ENCODE measurements at regions not wholly inside any gene's neighbourhood (a gene's known extent, or its start where the extent isn't known, plus 50 kb on each side); places are given as distances from the start of the nearest gene placed in this dataset.

GRCh38 chrX:106331606-106332005 lies 163.5 kb downstream of the PWWP3B start:
- Histone ChIP-seq H3K4me2 (ENCODE audit: low read depth, low read length) (no peak overlapping the region), H3K27ac (ENCODE audit: extremely low read length, insufficient read depth, low read length) (no peak overlapping the region), H3K36me3 (replicated peaks in 1 of 2; ENCODE audit: control insufficient read depth in 1 of 2, insufficient read depth in 2 of 2, low read length in 2 of 2) (no peaks in the 10 kb centered on the region), H3K9ac (ENCODE audit: insufficient read depth, low read depth, low read length) (no peak overlapping the region), H2AFZ (ENCODE audit: low read length) (no peak overlapping the region), H3K9me3 (ENCODE audit: low read length) (no peaks in the 10 kb centered on the region), H4K20me1 (ENCODE audit: insufficient read depth, low read length) (no peaks in the 10 kb centered on the region), H3K4me1 (ENCODE audit: insufficient read depth, low read length) (no peaks in the 10 kb centered on the region), H3K79me2 (ENCODE audit: insufficient read depth, low read length) (no peaks in the 10 kb centered on the region), H3K27me3 (ENCODE audit: control insufficient read depth in 1 of 2, insufficient read depth in 2 of 2, low read length in 2 of 2) (no peaks in the 10 kb centered on the region), H3K4me3 (replicated peaks in 1 of 3; ENCODE audit: insufficient read depth in 1 of 3, low read depth in 2 of 3, low read length in 3 of 3) (no peak overlapping the region)
- ChIA-PET CTCF (ENCODE audit: low intra/inter-chr PET ratio, low total read pairs) (no interaction called here), POLR2A (no interaction called here)
- in situ Hi-C loops (cut with HindIII; ENCODE audit: extremely low pct_ligation_motif_present, low pct_unique_long_range_greater_than_20kb) (no loop called here), intact Hi-C loops (cut with micrococcal nuclease; ENCODE audit: unreplicated experiment) (no loop called here)
- no peak for TF ChIP-seq ZNF607 (CRISPR knock-in tag; IDR thresholded peaks at IDR 0.05; ENCODE audit: borderline replicate concordance)
- TF ChIP-seq ZNF891 (CRISPR knock-in tag; IDR thresholded peaks at IDR 0.05), result no peak
- TF ChIP-seq PRDM4 (CRISPR knock-in tag; IDR thresholded peaks at IDR 0.05; ENCODE audit: borderline replicate concordance), result no peak
- WGBS (ENCODE audit: low lambda C conversion rate), result 0% methylated on average over 2 of the region's 3 CpGs
- ATAC-seq (no peak), DNase-seq (ENCODE audit: low spot score) (no peak), FAIRE-seq (no peak)
- no TSS peak for BruUV-seq (replicated peaks)

- in situ Hi-C loops (cut with HindIII; ENCODE audit: extremely low pct_ligation_motif_present, low pct_unique_long_range_greater_than_20kb) (no loop called here), intact Hi-C loops (cut with micrococcal nuclease; ENCODE audit: unreplicated experiment) (no loop called here)
- H3K4me3 ChIP-seq (replicated peaks in 1 of 3; ENCODE audit: insufficient read depth in 1 of 3, low read depth in 2 of 3, low read length in 3 of 3), result no peak overlapping the region
- peak; percentile 48 for TF ChIP-seq ZFP36 (IDR thresholded peaks at IDR 0.05; ENCODE audit: borderline replicate concordance, low read depth, low read length, partially characterized antibody)
- no peak for TF ChIP-seq ZNF326 (CRISPR knock-in tag; IDR thresholded peaks at IDR 0.05; ENCODE audit: borderline replicate concordance)
- TF ChIP-seq ARNT2 (CRISPR knock-in tag; IDR thresholded peaks at IDR 0.05; ENCODE audit: low read depth), result no peak
- TF ChIP-seq RXRB (CRISPR knock-in tag; IDR thresholded peaks at IDR 0.05; ENCODE audit: borderline replicate concordance), result no peak
- no peak for TF ChIP-seq MXD3 (CRISPR knock-in tag; IDR thresholded peaks at IDR 0.05)
- TF ChIP-seq SOX13 (IDR thresholded peaks at IDR 0.05), result no peak
- TF ChIP-seq SOX13 (CRISPR knock-in tag; conservative IDR thresholded peaks at IDR 0.05 in 1 of 2, IDR thresholded peaks at IDR 0.05 in 1 of 2), result no peak
- TF ChIP-seq HIVEP1 (CRISPR knock-in tag; IDR thresholded peaks at IDR 0.05), result no peak
- H3K27me3 ChIP-seq (ENCODE audit: control insufficient read depth in 1 of 2, insufficient read depth in 2 of 2, low read length in 2 of 2), result no peaks in the 10 kb centered on the region
- BruUV-seq (replicated peaks), result no TSS peak
- ChIA-PET CTCF (ENCODE audit: low intra/inter-chr PET ratio, low total read pairs) (no interaction called here), POLR2A (no interaction called here)
- H4K20me1 ChIP-seq (ENCODE audit: insufficient read depth, low read length), result no peaks in the 10 kb centered on the region
- H3K4me1 ChIP-seq (ENCODE audit: insufficient read depth, low read length), result no peaks in the 10 kb centered on the region
- WGBS (ENCODE audit: low lambda C conversion rate), result under 1% methylated on average over 3 of the region's 3 CpGs
- H3K4me2 ChIP-seq (ENCODE audit: low read depth, low read length), result no peak overlapping the region
- no peak overlapping the region for H2AFZ ChIP-seq (ENCODE audit: low read length)
- ATAC-seq (no peak), FAIRE-seq (no peak), DNase-seq (ENCODE audit: low spot score) (no peak)
- no peak overlapping the region for H3K27ac ChIP-seq (ENCODE audit: extremely low read length, insufficient read depth, low read length)
- H3K79me2 ChIP-seq (ENCODE audit: insufficient read depth, low read length), result no peaks in the 10 kb centered on the region
- peaks cover 8% of the 10 kb centered on the region; the same call in 1 of the 2 replicates for H3K9me3 ChIP-seq (ENCODE audit: low read length)
- no peak overlapping the region for H3K9ac ChIP-seq (ENCODE audit: insufficient read depth, low read depth, low read length)
- no peaks in the 10 kb centered on the region for H3K36me3 ChIP-seq (replicated peaks in 1 of 2; ENCODE audit: control insufficient read depth in 1 of 2, insufficient read depth in 2 of 2, low read length in 2 of 2)
These were observed 173.7 kb downstream of the PWWP3B start for GRCh38 chrX:106341823-106342222.

Data from HepG2 (cell line).